HAP-1 (cell line): ENCODE measurements at regions not wholly inside any gene's neighbourhood (a gene's known extent, or its start where the extent isn't known, plus 50 kb on each side); places are given as distances from the start of the nearest gene placed in this dataset.

Source experiments
- DNase-seq, 2 experiments: peaks; one replicate each; pipeline ENCODE4 v3.0.0-alpha.2; 2016 to 2020; ENCODE audit warnings: low spot score in 2 of 2
- H3K27me3 ChIP-seq: fragments of 250-450 bp; sonication (Bioruptor Pico); 2 replicates; pipeline ENCODE4 v1.5.1; 2020; ENCODE audit warnings: low read depth, mild to moderate bottlenecking, moderate library complexity
- H3K36me3 ChIP-seq: fragments of 250-450 bp; sonication (Bioruptor Pico); replicated peaks from 2 replicates; pipeline ENCODE4 v1.5.1; 2020; ENCODE audit warnings: mild to moderate bottlenecking
- H3K4me1 ChIP-seq: fragments of 250-450 bp; sonication (Bioruptor Pico); 2 replicates; pipeline ENCODE4 v1.5.1; 2020; ENCODE audit warnings: mild to moderate bottlenecking
- H3K4me3 ChIP-seq: fragments of 250-450 bp; sonication (Bioruptor Pico); 2 replicates; pipeline ENCODE4 v1.5.1; 2020; ENCODE audit warnings: mild to moderate bottlenecking, moderate library complexity
- H3K9me3 ChIP-seq: fragments of 250-450 bp; sonication (Bioruptor Pico); 2 replicates; pipeline ENCODE4 v1.5.1; 2020; ENCODE audit warnings: mild to moderate bottlenecking, moderate library complexity
- in situ Hi-C: fragments of 300-500 bp; cut with MboI; formaldehyde crosslinking; loops from 3 replicates; pipeline ENCODE4 v1.14.3; 2020; ENCODE audit warnings: low sequenced_read_pairs, inconsistent platforms, mixed read lengths

DNA sequence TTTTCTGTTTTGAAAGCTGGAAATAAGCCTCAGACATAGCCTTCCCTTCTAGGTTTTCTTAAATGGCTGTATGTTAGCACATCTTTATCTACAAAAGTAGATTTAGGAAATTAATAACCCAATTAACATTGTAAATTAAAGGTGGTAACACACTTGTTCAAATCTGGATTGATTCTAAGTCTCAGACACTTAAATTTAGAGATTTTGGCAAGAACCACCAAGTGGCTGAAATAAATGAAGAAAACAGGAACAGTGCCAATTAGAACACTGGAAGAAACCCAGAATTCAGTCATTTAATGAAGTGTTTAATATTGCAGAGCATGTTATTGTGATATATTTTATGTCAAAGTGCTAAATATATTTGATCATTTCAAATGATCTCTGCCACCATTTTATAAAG, 628.2 kb downstream of the USP25 start:
- in situ Hi-C loops = no loop called here
- peaks cover 5% of the 10 kb centered on the region; the same call in 1 of the 2 replicates for H3K9me3 ChIP-seq
- H3K36me3 ChIP-seq = no peaks in the 10 kb centered on the region
- no peak for DNase-seq
- no peaks in the 10 kb centered on the region for H3K27me3 ChIP-seq
- H3K4me3 ChIP-seq = no peak overlapping the region
- H3K4me1 ChIP-seq = peaks cover 2% of the 10 kb centered on the region; the same call in 1 of the 2 replicates

DNA sequence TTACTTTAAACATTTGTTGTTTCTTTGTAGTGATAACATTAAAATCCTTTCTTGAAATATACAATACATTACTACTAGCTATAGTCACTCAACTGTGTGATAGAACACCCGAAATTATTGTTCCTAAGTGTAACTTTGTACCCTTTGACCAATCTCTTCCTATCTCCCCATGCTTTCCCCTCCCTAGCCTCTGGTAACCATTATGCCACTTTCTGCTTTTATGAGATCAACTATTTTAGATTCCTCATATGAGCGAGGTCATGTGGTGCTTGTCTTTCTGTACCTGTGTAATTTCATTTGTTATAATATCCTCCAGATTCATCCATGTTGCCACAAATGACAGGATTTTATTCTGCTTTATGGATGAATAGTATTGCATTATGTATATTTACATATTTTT, 629.0 kb downstream of the USP25 start:
- Histone ChIP-seq H3K9me3 (peaks cover 5% of the 10 kb centered on the region; the same call in 1 of the 2 replicates), H3K4me1 (peaks cover 2% of the 10 kb centered on the region; the same call in 1 of the 2 replicates), H3K4me3 (no peak overlapping the region), H3K36me3 (no peaks in the 10 kb centered on the region), H3K27me3 (no peaks in the 10 kb centered on the region)
- in situ Hi-C loops = no loop called here
- DNase-seq = no peak

DNA sequence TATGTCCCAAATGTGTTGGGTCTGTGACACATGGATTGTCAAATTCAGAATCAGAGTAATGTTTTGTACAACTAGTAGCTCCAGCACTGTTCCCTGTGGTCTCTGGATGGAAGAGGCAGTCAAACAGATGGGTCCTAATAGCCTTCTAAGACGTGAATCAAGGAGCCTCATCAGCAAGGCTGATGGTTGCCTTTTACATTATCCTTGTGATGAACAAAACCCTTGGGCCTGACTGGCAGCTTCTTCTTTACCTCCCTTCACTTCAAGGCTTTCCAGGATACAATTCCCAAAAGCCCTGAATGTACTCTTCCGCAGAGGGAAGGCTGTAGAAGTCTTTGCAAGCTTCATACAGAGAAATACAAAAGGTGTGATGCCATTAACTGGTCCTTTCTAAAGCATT, 633.3 kb downstream of the USP25 start:
- DNase-seq = no peak
- Histone ChIP-seq H3K36me3 (no peaks in the 10 kb centered on the region), H3K9me3 (peaks cover 5% of the 10 kb centered on the region; the same call in 1 of the 2 replicates), H3K4me1 (peaks cover 6% of the 10 kb centered on the region), H3K27me3 (no peaks in the 10 kb centered on the region), H3K4me3 (no peak overlapping the region)
- in situ Hi-C loops = no loop called here

GRCh38 chr21:16363518-16363917, 633.7 kb downstream of the USP25 start:
- Histone ChIP-seq H3K4me1 (peaks cover 6% of the 10 kb centered on the region), H3K36me3 (no peaks in the 10 kb centered on the region), H3K27me3 (no peaks in the 10 kb centered on the region), H3K9me3 (peaks cover 5% of the 10 kb centered on the region; the same call in 1 of the 2 replicates), H3K4me3 (no peak overlapping the region)
- in situ Hi-C loops = no loop called here
- no peak for DNase-seq

DNA sequence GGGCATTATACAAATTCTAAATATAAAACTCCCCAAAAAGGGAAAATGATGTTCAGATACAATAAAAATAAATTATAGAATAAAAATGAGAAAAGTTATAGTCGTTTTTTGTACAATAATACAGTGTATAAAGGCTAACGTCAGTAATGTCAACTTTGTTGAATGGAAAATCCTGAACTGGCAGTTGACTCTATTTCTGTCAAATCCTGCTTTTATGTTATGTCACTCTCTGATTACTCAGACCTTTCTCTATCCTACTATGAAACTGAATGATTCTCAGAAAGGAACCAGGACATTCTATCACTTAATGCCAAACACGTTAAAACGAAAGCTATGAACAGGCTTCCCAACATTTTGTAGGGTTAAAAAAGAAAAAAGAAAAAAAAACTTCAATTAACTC, 636.4 kb downstream of the USP25 start:
- DNase-seq = no peak
- H3K4me1 ChIP-seq = peaks cover 4% of the 10 kb centered on the region; the same call in 1 of the 2 replicates
- H3K27me3 ChIP-seq = no peaks in the 10 kb centered on the region
- H3K4me3 ChIP-seq = no peak overlapping the region
- H3K9me3 ChIP-seq = no peaks in the 10 kb centered on the region
- in situ Hi-C loops = no loop called here
- H3K36me3 ChIP-seq = no peaks in the 10 kb centered on the region

DNA sequence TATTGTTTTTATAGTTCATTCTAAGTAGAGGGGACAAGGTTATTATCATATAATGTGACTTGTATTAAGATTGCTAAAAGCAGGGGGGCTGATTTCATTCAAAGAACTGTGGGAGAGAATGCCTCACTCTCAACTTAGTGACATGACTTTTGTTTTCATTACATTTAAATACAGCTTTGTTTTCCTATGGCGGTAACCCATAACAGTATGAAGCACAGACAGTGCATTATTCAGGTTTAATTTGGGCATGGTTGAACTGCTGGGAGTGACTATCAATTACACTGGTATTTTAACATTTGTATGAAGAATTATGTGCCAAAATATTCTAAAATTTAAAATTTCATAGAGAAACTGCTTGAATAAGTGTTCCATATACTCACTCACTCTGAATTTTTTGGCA, 637.3 kb downstream of the USP25 start:
- Histone ChIP-seq H3K36me3 (no peaks in the 10 kb centered on the region), H3K27me3 (no peaks in the 10 kb centered on the region), H3K4me1 (peaks cover 4% of the 10 kb centered on the region; the same call in 1 of the 2 replicates), H3K9me3 (no peaks in the 10 kb centered on the region), H3K4me3 (no peak overlapping the region)
- in situ Hi-C loops = no loop called here
- no peak for DNase-seq

DNA sequence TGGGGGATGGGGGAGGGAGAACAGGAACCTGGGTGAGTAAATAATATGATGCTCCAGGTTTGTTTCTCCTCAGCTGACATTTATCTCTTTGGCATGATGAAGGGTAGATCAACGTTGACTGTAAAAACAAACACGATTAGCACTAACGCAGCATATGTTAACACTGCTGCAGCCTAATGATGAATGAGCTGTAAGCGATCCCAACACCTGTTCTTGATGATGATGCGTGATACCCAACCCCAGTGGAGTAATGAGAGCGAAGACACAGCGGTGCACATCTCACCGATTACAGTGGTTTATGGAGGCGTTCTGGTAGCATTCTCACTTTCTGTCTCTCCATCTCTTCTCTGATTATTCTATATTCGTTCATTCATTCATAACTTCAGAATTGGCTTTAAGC, 640.4 kb downstream of the USP25 start:
- no peak for DNase-seq
- H3K36me3 ChIP-seq = no peaks in the 10 kb centered on the region
- H3K4me3 ChIP-seq = no peak overlapping the region
- H3K4me1 ChIP-seq = peaks cover 13% of the 10 kb centered on the region
- no peaks in the 10 kb centered on the region for H3K27me3 ChIP-seq
- H3K9me3 ChIP-seq = no peaks in the 10 kb centered on the region
- in situ Hi-C loops = no loop called here

DNA sequence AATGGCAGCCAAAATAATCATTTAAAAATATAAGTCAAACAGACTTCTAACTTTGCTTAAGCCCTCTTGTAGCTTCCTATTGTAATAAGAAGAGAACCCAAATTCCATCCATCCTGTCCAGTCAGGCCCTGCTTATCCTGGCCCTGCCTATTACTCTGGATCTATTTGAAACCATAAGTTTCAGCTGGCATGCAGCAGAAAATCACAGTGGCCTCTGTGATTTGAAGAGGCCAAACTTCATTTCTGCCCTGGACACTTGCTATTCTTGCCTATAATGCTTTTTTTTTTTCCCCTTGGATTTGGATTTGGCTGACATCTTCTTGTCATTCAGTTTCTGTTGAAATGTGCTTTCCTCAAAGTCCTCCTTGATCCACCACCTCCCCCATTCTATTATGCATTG, 642.8 kb downstream of the USP25 start:
- Histone ChIP-seq H3K36me3 (no peaks in the 10 kb centered on the region), H3K4me1 (peaks cover 13% of the 10 kb centered on the region), H3K27me3 (no peaks in the 10 kb centered on the region), H3K9me3 (no peaks in the 10 kb centered on the region), H3K4me3 (no peak overlapping the region)
- in situ Hi-C loops = no loop called here
- no peak for DNase-seq

GRCh38 chr21:16376673-16377072, 646.9 kb downstream of the USP25 start:
- in situ Hi-C loops = no loop called here
- no peaks in the 10 kb centered on the region for H3K9me3 ChIP-seq
- DNase-seq = no peak
- no peaks in the 10 kb centered on the region for H3K27me3 ChIP-seq
- no peaks in the 10 kb centered on the region for H3K36me3 ChIP-seq
- H3K4me1 ChIP-seq = peaks cover 12% of the 10 kb centered on the region
- H3K4me3 ChIP-seq = no peak overlapping the region

DNA sequence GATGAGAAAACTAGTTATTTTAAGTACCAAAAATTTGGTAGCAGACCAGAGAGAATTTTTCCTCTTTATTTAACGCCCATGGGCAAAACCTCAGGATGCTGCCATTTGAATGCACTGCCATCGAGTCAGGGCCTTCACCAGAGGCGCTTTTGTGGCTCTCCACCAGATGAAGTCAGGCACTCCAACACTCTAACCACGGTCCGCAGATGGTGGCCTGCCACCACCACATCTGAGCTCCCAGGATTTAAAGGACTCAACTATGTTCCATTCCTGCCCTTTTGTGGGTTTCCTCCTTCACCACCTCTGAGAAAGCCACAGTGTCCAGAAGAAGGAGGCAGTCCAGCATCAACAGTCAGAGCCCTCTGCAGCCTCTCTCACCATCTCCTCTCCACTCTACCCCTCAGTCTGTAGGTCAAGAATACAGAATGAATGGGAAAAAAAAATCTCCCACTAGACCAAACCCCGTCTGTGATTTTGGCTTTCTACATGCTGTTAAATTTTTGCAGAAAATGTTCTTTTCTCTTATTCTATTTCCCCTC, 647.4 kb downstream of the USP25 start:
- Histone ChIP-seq H3K4me1 (peaks cover 12% of the 10 kb centered on the region), H3K4me3 (no peak overlapping the region)

GRCh38 chr21:16377857-16378256, 648.1 kb downstream of the USP25 start:
- H3K36me3 ChIP-seq = no peaks in the 10 kb centered on the region
- no peaks in the 10 kb centered on the region for H3K9me3 ChIP-seq
- no peak overlapping the region for H3K4me3 ChIP-seq
- peaks cover 12% of the 10 kb centered on the region for H3K4me1 ChIP-seq
- in situ Hi-C loops = no loop called here
- DNase-seq = no peak
- H3K27me3 ChIP-seq = no peaks in the 10 kb centered on the region

More for the DNA sequence above, 647.4 kb downstream of the USP25 start:
- in situ Hi-C loops = no loop called here
- H3K9me3 ChIP-seq = no peaks in the 10 kb centered on the region
- DNase-seq = no peak
- H3K36me3 ChIP-seq = no peaks in the 10 kb centered on the region
- no peaks in the 10 kb centered on the region for H3K27me3 ChIP-seq

GRCh38 chr21:16378525-16378924, 648.7 kb downstream of the USP25 start:
- Histone ChIP-seq H3K4me1 (peaks cover 12% of the 10 kb centered on the region), H3K4me3 (no peak overlapping the region), H3K36me3 (no peaks in the 10 kb centered on the region), H3K27me3 (no peaks in the 10 kb centered on the region), H3K9me3 (no peaks in the 10 kb centered on the region)
- no peak for DNase-seq
- in situ Hi-C loops = no loop called here

DNA sequence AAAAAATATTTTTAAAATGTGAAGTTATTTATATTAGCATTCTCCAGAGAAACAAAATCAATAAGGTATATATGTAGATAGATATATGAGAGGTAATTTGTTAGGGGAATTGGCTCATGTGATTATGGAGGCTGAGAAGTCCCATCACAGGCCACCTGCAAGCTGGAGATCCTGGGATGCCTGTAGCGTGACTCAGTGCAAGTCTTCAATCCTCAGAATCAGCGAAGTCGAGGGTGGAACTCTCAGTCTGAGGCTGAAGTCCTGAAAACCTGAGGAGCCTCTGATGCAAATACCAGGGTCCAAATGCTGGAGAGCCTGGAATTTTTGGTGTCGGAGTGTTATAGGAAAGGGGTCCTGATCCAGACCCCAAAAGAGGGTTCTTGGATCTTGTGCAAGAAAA, 658.5 kb downstream of the USP25 start:
- Histone ChIP-seq H3K36me3 (no peaks in the 10 kb centered on the region), H3K4me3 (no peak overlapping the region), H3K27me3 (no peaks in the 10 kb centered on the region), H3K4me1 (no peaks in the 10 kb centered on the region), H3K9me3 (no peaks in the 10 kb centered on the region)
- DNase-seq = no peak
- in situ Hi-C loops = no loop called here

- DNase-seq = no peak
- Histone ChIP-seq H3K4me1 (no peaks in the 10 kb centered on the region), H3K4me3 (no peak overlapping the region), H3K9me3 (no peaks in the 10 kb centered on the region), H3K36me3 (no peaks in the 10 kb centered on the region), H3K27me3 (no peaks in the 10 kb centered on the region)
- in situ Hi-C loops = no loop called here
Observed at GRCh38 chr21:16388911-16389560, 659.3 kb downstream of the USP25 start.

DNA sequence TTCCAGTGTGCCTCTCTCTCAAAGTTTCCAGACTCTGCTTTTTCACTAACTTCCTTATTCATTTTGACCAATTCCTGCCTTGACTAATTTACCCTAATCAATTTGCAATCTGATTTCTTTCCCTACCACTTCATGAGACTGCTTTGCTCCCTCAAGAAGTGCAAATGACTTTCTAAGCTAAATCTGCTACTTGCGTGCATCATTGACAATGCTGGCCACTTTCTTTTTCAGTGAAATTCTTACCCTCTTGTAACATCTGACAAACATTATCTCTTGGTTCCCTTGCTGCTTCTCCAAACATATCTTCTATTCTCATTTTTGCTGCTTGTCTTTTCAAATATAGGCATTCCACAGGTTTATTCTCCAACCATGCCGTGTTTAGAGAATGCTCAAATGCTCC, 659.9 kb downstream of the USP25 start:
- Histone ChIP-seq H3K4me1 (no peaks in the 10 kb centered on the region), H3K36me3 (no peaks in the 10 kb centered on the region), H3K27me3 (no peaks in the 10 kb centered on the region), H3K9me3 (no peaks in the 10 kb centered on the region), H3K4me3 (no peak overlapping the region)
- in situ Hi-C loops = no loop called here
- DNase-seq = no peak
